IPS DF 6.9 (cell line): ENCODE measurements at regions not wholly inside any gene's neighbourhood (a gene's known extent, or its start where the extent isn't known, plus 50 kb on each side); places are given as distances from the start of the nearest gene placed in this dataset.
"Not testable (repeated sequence)": the region's sequence is repeated elsewhere in the genome, so short reads cannot be mapped to it uniquely, and the experiment has no call there.

Experiments used
- DNase-seq: peaks from one replicate; pipeline ENCODE4 v3.0.0-alpha.2; 2013; ENCODE audit warnings: low read depth, low spot score
- H3K27ac ChIP-seq: one replicate; pipeline ENCODE4 v1.5.1; 2013; ENCODE audit warnings: low read length, control low read depth
- H3K27me3 ChIP-seq: 2 replicates; pipeline ENCODE4 v1.6.1; 2013; ENCODE audit warnings: mild to moderate bottlenecking, low read length; ENCODE audit not compliant: control insufficient read depth, insufficient read depth
- H3K36me3 ChIP-seq: 2 replicates; pipeline ENCODE4 v1.6.1; 2013; ENCODE audit warnings: low read length; ENCODE audit not compliant: control insufficient read depth, insufficient read depth
- H3K4me1 ChIP-seq: 2 replicates; pipeline ENCODE4 v1.6.1; 2013; ENCODE audit warnings: low read length; ENCODE audit not compliant: control insufficient read depth, insufficient read depth
- H3K4me3 ChIP-seq: 2 replicates; pipeline ENCODE4 v1.5.1; 2013; ENCODE audit warnings: mild to moderate bottlenecking, low read length
- H3K9me3 ChIP-seq: 2 replicates; pipeline ENCODE4 v1.6.1; 2013; ENCODE audit warnings: low read length, inconsistent platforms; ENCODE audit not compliant: control insufficient read depth, insufficient read depth
- WGBS: extraction: QIAGEN DNeasy Blood & Tissue Kit; methylation state at CpG from one replicate; pipeline ENCODE4 v1.1.7; 2013; ENCODE audit warnings: mixed read lengths, missing lambda C conversion rate; ENCODE audit not compliant: insufficient read length, insufficient coverage; 5-methylcytosine and 5-hydroxymethylcytosine counted together

- H3K36me3 ChIP-seq: no peaks in the 10 kb centered on the region
- no peaks in the 10 kb centered on the region for H3K27me3 ChIP-seq
- no peak for DNase-seq
- H3K4me1 ChIP-seq: no peaks in the 10 kb centered on the region
- no CpG with 5 or more reads among the region's 1 CpG for WGBS
- H3K9me3 ChIP-seq: no peaks in the 10 kb centered on the region
- no peak overlapping the region for H3K27ac ChIP-seq
- H3K4me3 ChIP-seq: no peak overlapping the region
Measured at GRCh38 chr3:5948084-5948483, 760.6 kb downstream of the EDEM1 start.

GRCh38 chr3:5951026-5951425 is 763.5 kb downstream of the EDEM1 start:
- no CpG with 5 or more reads among the region's 3 CpGs for WGBS
- Histone ChIP-seq H3K27me3 (no peaks in the 10 kb centered on the region), H3K4me1 (no peaks in the 10 kb centered on the region), H3K36me3 (no peaks in the 10 kb centered on the region), H3K4me3 (no peak overlapping the region), H3K9me3 (no peaks in the 10 kb centered on the region; the same call in 1 of the 2 replicates), H3K27ac (no peak overlapping the region)
- no peak for DNase-seq

GRCh38 chr3:5972586-5972985 is 785.1 kb downstream of the EDEM1 start:
- no CpG with 5 or more reads among the region's 5 CpGs for WGBS
- DNase-seq: no peak
- H3K27me3 ChIP-seq: no peaks in the 10 kb centered on the region
- H3K4me1 ChIP-seq: no peaks in the 10 kb centered on the region
- H3K4me3 ChIP-seq: no peak overlapping the region
- H3K27ac ChIP-seq: no peak overlapping the region
- H3K36me3 ChIP-seq: no peaks in the 10 kb centered on the region
- no peaks in the 10 kb centered on the region for H3K9me3 ChIP-seq

- Histone ChIP-seq H3K27ac (no peak overlapping the region), H3K4me1 (no peaks in the 10 kb centered on the region), H3K4me3 (no peak overlapping the region), H3K27me3 (no peaks in the 10 kb centered on the region), H3K36me3 (no peaks in the 10 kb centered on the region), H3K9me3 (peaks cover 1% of the 10 kb centered on the region; the same call in 1 of the 2 replicates)
- DNase-seq: no peak
- WGBS: no CpG with 5 or more reads among the region's 3 CpGs
Measured at GRCh38 chr3:5974630-5975322, 787.3 kb downstream of the EDEM1 start.

GRCh38 chr3:5977331-5977730 is 789.8 kb downstream of the EDEM1 start:
- DNase-seq: no peak
- Histone ChIP-seq H3K36me3 (no peaks in the 10 kb centered on the region), H3K9me3 (peaks cover 1% of the 10 kb centered on the region; the same call in 1 of the 2 replicates), H3K4me1 (no peaks in the 10 kb centered on the region), H3K27ac (no peak overlapping the region), H3K4me3 (no peak overlapping the region), H3K27me3 (no peaks in the 10 kb centered on the region)
- WGBS: no CpG with 5 or more reads among the region's 8 CpGs

GRCh38 chr3:5980475-5980874 is 793.0 kb downstream of the EDEM1 start:
- no peak for DNase-seq
- H3K27me3 ChIP-seq: no peaks in the 10 kb centered on the region
- H3K4me1 ChIP-seq: no peaks in the 10 kb centered on the region
- H3K9me3 ChIP-seq: peaks cover 3% of the 10 kb centered on the region
- H3K27ac ChIP-seq: no peak overlapping the region
- no peak overlapping the region for H3K4me3 ChIP-seq
- no peaks in the 10 kb centered on the region for H3K36me3 ChIP-seq
- WGBS: no CpG with 5 or more reads among the region's 3 CpGs

- H3K27me3 ChIP-seq: no peaks in the 10 kb centered on the region
- H3K27ac ChIP-seq: no peak overlapping the region
- no peaks in the 10 kb centered on the region; the same call in 1 of the 2 replicates for H3K9me3 ChIP-seq
- DNase-seq: no peak
- no CpG with 5 or more reads among the region's 1 CpG for WGBS
- no peak overlapping the region for H3K4me3 ChIP-seq
- no peaks in the 10 kb centered on the region for H3K4me1 ChIP-seq
- no peaks in the 10 kb centered on the region for H3K36me3 ChIP-seq
Measured at GRCh38 chr3:5994651-5995050, 807.1 kb downstream of the EDEM1 start.

- no CpG with 5 or more reads among the region's 2 CpGs for WGBS
- H3K27me3 ChIP-seq: no peaks in the 10 kb centered on the region
- H3K9me3 ChIP-seq: no peaks in the 10 kb centered on the region; the same call in 1 of the 2 replicates
- no peaks in the 10 kb centered on the region for H3K4me1 ChIP-seq
- no peak overlapping the region for H3K4me3 ChIP-seq
- no peaks in the 10 kb centered on the region for H3K36me3 ChIP-seq
- no peak overlapping the region for H3K27ac ChIP-seq
- no peak for DNase-seq
Measured at GRCh38 chr3:6018456-6018855, 830.9 kb downstream of the EDEM1 start.

GRCh38 chr3:6022621-6023020 is 835.1 kb downstream of the EDEM1 start:
- H3K27ac ChIP-seq: no peak overlapping the region
- H3K27me3 ChIP-seq: no peaks in the 10 kb centered on the region
- H3K9me3 ChIP-seq: no peaks in the 10 kb centered on the region; the same call in 1 of the 2 replicates
- no peak for DNase-seq
- no peaks in the 10 kb centered on the region for H3K36me3 ChIP-seq
- no peaks in the 10 kb centered on the region for H3K4me1 ChIP-seq
- H3K4me3 ChIP-seq: no peak overlapping the region

- Histone ChIP-seq H3K36me3 (no peaks in the 10 kb centered on the region), H3K27me3 (no peaks in the 10 kb centered on the region), H3K9me3 (no peaks in the 10 kb centered on the region), H3K4me3 (no peak overlapping the region), H3K4me1 (no peaks in the 10 kb centered on the region), H3K27ac (no peak overlapping the region)
- DNase-seq: no peak
- WGBS: no CpG with 5 or more reads among the region's 1 CpG
Measured at GRCh38 chr3:6025032-6025431, 835.9 kb upstream of the GRM7 start.

- not testable (repeated sequence) for H3K27me3 ChIP-seq, H3K9me3 ChIP-seq, H3K4me1 ChIP-seq, H3K36me3 ChIP-seq, H3K27ac ChIP-seq, H3K4me3 ChIP-seq, DNase-seq
- WGBS: no CpG with 5 or more reads among the region's 4 CpGs
Measured at GRCh38 chr3:6030648-6031047, 830.3 kb upstream of the GRM7 start.
